Keratinocyte (primary cell): ENCODE measurements at regions not wholly inside any gene's neighbourhood (a gene's known extent, or its start where the extent isn't known, plus 50 kb on each side); places are given as distances from the start of the nearest gene placed in this dataset.

Source experiments
- EZH2 ChIP-seq: IDR thresholded peaks from one replicate; pipeline ENCODE4 v1.6.1; 2012; ENCODE audit warnings: inconsistent platforms, mild to moderate bottlenecking, low read length, moderate library complexity
- TF ChIP-seq, protein P1 (sequence below), 3 experiments: IDR thresholded peaks in 1 of 3; conservative IDR thresholded peaks in 1 of 3; optimal IDR thresholded peaks in 1 of 3; 2 replicates in 2 of 3; 3 replicates in 1 of 3; pipeline versions ENCODE3 to v1.5.1; 2011; ENCODE audit warnings: low read length in 3 of 3, mild to moderate bottlenecking in 3 of 3, moderate library complexity in 2 of 3, control low read depth in 1 of 3, inconsistent platforms in 1 of 3; ENCODE audit not compliant: insufficient read depth in 2 of 3; ENCODE audit errors: extremely low read depth in 1 of 3

DNA sequence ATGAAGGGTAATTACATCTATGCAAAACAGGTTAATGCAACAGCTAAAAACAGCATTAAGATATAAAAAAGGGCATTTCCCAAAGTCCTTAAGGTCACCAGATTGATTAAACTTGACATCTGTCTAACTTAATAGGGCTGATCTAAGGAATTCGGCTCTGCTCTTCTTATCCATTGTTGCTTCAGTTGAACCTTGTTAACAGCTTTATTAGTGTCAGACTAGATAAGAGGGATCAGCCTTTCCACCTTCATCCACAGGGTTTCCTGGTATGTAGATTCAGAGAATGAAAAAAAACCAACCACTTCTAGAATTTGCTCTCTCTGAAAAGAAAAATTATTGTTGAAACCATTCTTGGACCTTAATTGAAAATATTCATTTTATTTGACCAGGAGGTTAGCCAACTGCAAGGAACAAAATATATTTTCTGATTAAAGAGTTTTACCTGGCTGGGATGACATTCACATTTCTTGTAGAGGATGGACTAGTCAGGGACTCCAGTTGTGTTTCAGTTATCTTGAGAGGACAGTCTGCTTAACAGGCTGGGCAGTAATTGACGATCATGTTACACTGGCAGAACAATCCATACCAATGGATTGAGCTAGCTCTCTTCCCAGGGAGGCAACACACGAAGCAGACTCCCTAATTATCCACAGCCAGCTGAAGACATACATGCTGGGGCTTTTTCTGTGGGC, 357.4 kb upstream of the ACVR2A start:
- TF ChIP-seq, protein P1, sequence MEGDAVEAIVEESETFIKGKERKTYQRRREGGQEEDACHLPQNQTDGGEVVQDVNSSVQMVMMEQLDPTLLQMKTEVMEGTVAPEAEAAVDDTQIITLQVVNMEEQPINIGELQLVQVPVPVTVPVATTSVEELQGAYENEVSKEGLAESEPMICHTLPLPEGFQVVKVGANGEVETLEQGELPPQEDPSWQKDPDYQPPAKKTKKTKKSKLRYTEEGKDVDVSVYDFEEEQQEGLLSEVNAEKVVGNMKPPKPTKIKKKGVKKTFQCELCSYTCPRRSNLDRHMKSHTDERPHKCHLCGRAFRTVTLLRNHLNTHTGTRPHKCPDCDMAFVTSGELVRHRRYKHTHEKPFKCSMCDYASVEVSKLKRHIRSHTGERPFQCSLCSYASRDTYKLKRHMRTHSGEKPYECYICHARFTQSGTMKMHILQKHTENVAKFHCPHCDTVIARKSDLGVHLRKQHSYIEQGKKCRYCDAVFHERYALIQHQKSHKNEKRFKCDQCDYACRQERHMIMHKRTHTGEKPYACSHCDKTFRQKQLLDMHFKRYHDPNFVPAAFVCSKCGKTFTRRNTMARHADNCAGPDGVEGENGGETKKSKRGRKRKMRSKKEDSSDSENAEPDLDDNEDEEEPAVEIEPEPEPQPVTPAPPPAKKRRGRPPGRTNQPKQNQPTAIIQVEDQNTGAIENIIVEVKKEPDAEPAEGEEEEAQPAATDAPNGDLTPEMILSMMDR (optimal IDR thresholded peaks at IDR 0.05 in 1 of 3, IDR thresholded peaks at IDR 0.05 in 1 of 3, conservative IDR thresholded peaks at IDR 0.05 in 1 of 3; ENCODE audit: extremely low read depth in 1 of 3, insufficient read depth in 2 of 3, low read length in 3 of 3), result no peak
- no peak for TF ChIP-seq EZH2
